GM12865 (cell line): ENCODE measurements at regions not wholly inside any gene's neighbourhood (a gene's known extent, or its start where the extent isn't known, plus 50 kb on each side); places are given as distances from the start of the nearest gene placed in this dataset.

Experiments used
- DNase-seq: peaks from one replicate; pipeline ENCODE4 v3.0.0; 2010; ENCODE audit warnings: low read depth
- H3K4me3 ChIP-seq: 2 replicates; pipeline ENCODE4 v1.5.1; 2011; ENCODE audit warnings: mild to moderate bottlenecking, low read depth, low read length, control low read depth
- TF ChIP-seq, protein P1 (sequence below): IDR thresholded peaks from 2 replicates; pipeline ENCODE4 v1.5.1; 2011; ENCODE audit warnings: low read length, control low read depth, low read depth, inconsistent platforms; ENCODE audit not compliant: insufficient read depth; ENCODE audit errors: missing control alignments

DNA sequence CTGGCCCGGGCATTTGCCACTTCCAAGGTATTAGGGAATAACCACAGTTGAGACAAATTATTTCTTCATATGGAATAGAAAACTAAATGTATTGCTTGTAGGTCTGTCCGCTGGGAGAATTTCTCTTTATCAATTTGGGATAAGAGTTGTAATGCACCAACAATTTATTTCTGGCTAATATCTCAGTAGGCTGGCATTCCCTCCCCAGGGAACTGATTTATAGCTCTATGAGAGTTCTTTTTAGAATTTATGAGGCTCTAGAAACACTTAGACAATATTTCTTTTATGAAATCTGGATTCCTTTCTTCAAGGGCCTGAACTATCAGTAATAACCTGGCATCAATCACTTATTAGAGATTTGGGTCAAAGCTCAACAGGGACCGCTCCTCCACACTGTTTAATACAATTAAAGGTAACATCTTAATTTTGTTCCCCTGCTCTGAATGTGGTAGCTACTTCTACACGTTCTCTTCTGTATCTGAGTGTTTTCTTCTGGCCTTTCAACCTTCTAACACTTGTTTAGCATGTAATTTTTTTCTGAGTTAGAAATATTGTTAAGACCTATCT, 857.4 kb upstream of the PRR20A start:
- H3K4me3 ChIP-seq, result no peak overlapping the region
- DNase-seq, result no peak
- TF ChIP-seq, protein P1, sequence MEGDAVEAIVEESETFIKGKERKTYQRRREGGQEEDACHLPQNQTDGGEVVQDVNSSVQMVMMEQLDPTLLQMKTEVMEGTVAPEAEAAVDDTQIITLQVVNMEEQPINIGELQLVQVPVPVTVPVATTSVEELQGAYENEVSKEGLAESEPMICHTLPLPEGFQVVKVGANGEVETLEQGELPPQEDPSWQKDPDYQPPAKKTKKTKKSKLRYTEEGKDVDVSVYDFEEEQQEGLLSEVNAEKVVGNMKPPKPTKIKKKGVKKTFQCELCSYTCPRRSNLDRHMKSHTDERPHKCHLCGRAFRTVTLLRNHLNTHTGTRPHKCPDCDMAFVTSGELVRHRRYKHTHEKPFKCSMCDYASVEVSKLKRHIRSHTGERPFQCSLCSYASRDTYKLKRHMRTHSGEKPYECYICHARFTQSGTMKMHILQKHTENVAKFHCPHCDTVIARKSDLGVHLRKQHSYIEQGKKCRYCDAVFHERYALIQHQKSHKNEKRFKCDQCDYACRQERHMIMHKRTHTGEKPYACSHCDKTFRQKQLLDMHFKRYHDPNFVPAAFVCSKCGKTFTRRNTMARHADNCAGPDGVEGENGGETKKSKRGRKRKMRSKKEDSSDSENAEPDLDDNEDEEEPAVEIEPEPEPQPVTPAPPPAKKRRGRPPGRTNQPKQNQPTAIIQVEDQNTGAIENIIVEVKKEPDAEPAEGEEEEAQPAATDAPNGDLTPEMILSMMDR, result no peak

DNA sequence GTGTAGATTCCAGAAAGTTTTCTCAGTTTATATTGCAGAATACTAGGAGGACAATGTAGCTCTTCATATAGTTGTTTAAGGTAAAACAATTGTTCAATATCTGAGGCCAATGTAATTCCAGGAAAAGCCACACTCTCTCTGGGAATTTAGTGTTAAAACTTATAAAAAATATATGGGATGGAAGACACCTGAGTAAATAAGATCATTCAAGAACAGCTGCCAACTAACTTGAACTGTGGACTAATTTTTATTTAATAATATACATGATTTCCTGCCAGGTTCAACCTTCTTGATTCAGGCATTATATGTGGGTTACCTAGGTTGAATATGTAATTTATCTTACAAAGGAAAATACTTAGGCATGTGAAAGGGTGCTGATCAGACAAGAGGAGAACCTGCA, 841.1 kb upstream of the PRR20A start:
- DNase-seq, result no peak
- no peak overlapping the region for H3K4me3 ChIP-seq
- TF ChIP-seq, protein P1, result no peak

DNA sequence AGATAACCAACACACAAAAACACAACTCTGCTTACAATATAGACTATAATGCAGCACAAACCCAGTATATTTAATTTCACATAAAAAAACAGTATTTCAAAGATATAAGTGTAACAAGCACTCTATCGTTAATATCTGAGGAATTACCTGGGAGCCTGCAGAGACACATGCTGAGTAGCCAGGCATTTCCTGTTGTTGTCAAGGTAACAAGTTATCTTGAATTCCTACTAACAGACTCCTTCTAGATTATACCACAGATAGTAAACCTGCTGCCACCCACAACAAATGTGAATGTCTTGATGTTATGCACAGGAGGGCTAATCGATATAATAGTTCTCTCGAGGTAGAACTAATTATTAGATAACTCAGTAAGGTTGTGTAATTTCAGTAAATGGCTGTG, 826.0 kb upstream of the PRR20A start:
- H3K4me3 ChIP-seq, result no peak overlapping the region
- TF ChIP-seq, protein P1, result no peak
- no peak for DNase-seq

DNA sequence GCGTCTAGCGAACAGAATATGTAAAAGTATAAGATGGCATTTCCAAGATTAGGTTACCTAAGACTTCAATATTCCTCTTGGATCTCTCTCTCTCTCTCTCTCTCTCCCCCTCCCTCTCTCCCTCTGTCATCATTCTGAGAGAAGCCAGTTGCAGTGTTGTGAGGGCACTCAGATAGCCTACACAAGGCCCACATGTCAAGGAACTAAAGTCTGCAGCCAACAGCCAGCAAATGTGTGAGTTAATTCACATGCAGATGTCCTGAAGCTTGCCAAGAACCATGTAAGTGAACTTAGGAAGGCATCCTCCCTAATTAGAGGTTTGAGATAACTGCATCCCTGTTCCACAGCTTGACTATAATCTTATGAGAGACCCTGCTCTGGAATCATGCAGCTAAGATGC, 822.9 kb upstream of the PRR20A start:
- TF ChIP-seq, protein P1, result no peak

DNA sequence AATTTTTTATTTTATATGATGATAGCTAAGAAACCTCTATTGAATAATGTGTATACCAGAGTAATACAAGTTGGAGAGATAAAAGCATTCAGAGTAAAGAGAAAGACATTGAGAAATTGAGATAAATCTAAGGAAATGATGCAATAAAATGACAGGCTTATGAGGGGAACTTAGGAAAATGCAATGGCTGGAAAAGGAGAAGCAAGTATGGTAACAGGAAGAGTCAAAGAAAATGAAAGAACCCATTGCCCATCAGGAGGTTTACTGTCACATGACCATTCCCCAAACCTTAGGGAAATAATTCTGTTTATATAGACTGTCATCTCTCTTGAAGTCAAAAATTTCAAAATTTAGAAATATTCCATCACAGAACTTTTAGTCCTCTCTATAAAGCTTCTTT, 808.0 kb upstream of the PRR20A start:
- no peak for DNase-seq
- no peak overlapping the region for H3K4me3 ChIP-seq

More for the DNA sequence above, 822.9 kb upstream of the PRR20A start:
- H3K4me3 ChIP-seq, result no peak overlapping the region
- DNase-seq, result no peak

DNA sequence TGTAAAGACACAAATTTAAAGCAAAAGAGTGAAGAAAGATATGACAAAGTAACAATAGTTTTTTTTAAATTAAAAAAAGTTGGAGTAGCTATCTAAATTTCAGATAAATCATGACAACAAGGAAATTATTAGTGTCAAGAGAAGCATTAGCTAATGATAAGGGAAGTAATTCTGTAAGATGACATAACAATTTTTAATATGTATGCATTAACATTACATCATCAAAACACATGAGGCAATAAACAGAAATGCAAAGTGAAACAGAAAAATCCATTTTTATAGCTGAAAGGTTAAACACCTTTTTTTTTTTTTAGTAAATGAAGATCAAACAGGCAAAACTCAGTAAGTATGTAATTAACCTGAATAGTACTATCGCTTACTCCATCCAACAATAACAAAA, 804.9 kb upstream of the PRR20A start:
- TF ChIP-seq, protein P1, result no peak
- H3K4me3 ChIP-seq, result no peak overlapping the region
- no peak for DNase-seq

More for the DNA sequence above, 808.0 kb upstream of the PRR20A start:
- TF ChIP-seq, protein P1, result no peak

DNA sequence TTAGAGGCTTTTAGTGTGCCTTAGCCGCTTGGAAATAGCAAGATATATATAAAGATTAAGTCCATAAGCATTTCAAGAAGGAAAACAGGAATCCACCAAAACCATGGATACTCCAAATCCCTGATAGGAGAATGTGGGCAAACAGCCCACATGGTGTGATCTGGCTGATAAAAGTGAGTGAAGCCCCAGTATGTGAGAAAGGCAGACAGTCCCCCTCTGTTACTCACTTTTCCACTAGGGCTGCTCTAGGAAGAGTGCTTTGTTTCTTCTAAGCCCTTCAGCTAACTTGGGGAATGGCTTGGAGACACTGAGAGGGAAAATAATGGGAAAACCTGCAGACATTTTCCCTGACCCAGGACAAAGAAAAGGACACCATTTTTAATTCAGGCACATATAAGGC, 802.3 kb upstream of the PRR20A start:
- TF ChIP-seq, protein P1, result no peak
- no peak overlapping the region for H3K4me3 ChIP-seq
- DNase-seq, result no peak
